Gastrocnemius medialis (tissue), 4 donors: ENCODE measurements at regions not wholly inside any gene's neighbourhood (a gene's known extent, or its start where the extent isn't known, plus 50 kb on each side); places are given as distances from the start of the nearest gene placed in this dataset.

Source experiments
- ATAC-seq, 2 donors: fragments of 150-250 bp; one replicate each; pipeline ENCODE4 v1.9.1; 2016
- DNase-seq, 2 donors: peaks; one replicate each; pipeline ENCODE4 v3.0.0-alpha.2; 2019
- H3K27ac ChIP-seq, 4 donors: fragments of 200-600 bp; sonication (generic); 1 replicate in 1 of 4; 2 replicates in 3 of 4; pipeline ENCODE4 v1.5.1; 2016 to 2018; ENCODE audit warnings: mild to moderate bottlenecking in 2 of 4, moderate library complexity in 1 of 4
- H3K27me3 ChIP-seq, 3 donors: fragments of 200-600 bp; sonication (generic) in 2 of 3; 1 replicate in 1 of 3; 2 replicates in 2 of 3; pipeline versions ENCODE4 v1.5.1 to v1.6.0; 2016 to 2019; ENCODE audit warnings: mild to moderate bottlenecking in 1 of 3, moderate library complexity in 1 of 3
- H3K36me3 ChIP-seq, 2 donors: fragments of 200-600 bp; sonication (generic) in 1 of 2; one replicate each; pipeline ENCODE4 v1.5.1; 2017 to 2018
- H3K4me1 ChIP-seq, 2 donors: fragments of 200-600 bp; sonication (generic) in 1 of 2; one replicate each; pipeline ENCODE4 v1.5.1; 2016 to 2017; ENCODE audit warnings: mild to moderate bottlenecking in 2 of 2
- H3K4me3 ChIP-seq, 4 donors: fragments of 200-600 bp; sonication (generic) in 3 of 4; 1 replicate in 1 of 4; 2 replicates in 3 of 4; pipeline ENCODE4 v1.5.1; 2016 to 2019; ENCODE audit warnings: mild to moderate bottlenecking in 2 of 4
- H3K9me3 ChIP-seq, 3 donors: fragments of 200-600 bp; sonication (generic) in 2 of 3; 1 replicate in 1 of 3; 2 replicates in 2 of 3; pipeline ENCODE4 v1.5.1; 2016 to 2019
- CTCF ChIP-seq, 5 experiments: fragments of 450-650 bp in 3 of 5; fragments of 200-600 bp in 2 of 5; sonication (generic) in 2 of 5; IDR thresholded peaks in 4 of 5; conservative IDR thresholded peaks in 1 of 5; 1 replicate in 4 of 5; 2 replicates in 1 of 5; pipeline ENCODE4 v1.5.1; 2016 to 2019; ENCODE audit warnings: antibody characterized with exemption in 5 of 5, mild to moderate bottlenecking in 3 of 5, moderate library complexity in 3 of 5
- POLR2A ChIP-seq, 2 donors: fragments of 450-650 bp; IDR thresholded peaks; one replicate each; pipeline ENCODE4 v1.6.1; 2017; ENCODE audit warnings: antibody characterized with exemption in 2 of 2, mild to moderate bottlenecking in 2 of 2, moderate library complexity in 2 of 2
- in situ Hi-C, 4 donors: fragments of 200-750 bp; cut with MboI; loops; one replicate each; pipeline versions ENCODE4 v1.15.0 to v1.8.0; 2017; ENCODE audit warnings: low sequenced_read_pairs in 4 of 4
- intact Hi-C: fragments of 100-400 bp; cut with DNase I; formaldehyde crosslinking; loops from one replicate; pipeline ENCODE4 v1.15.1; 2023; ENCODE audit warnings: low total_unique reads

DNA sequence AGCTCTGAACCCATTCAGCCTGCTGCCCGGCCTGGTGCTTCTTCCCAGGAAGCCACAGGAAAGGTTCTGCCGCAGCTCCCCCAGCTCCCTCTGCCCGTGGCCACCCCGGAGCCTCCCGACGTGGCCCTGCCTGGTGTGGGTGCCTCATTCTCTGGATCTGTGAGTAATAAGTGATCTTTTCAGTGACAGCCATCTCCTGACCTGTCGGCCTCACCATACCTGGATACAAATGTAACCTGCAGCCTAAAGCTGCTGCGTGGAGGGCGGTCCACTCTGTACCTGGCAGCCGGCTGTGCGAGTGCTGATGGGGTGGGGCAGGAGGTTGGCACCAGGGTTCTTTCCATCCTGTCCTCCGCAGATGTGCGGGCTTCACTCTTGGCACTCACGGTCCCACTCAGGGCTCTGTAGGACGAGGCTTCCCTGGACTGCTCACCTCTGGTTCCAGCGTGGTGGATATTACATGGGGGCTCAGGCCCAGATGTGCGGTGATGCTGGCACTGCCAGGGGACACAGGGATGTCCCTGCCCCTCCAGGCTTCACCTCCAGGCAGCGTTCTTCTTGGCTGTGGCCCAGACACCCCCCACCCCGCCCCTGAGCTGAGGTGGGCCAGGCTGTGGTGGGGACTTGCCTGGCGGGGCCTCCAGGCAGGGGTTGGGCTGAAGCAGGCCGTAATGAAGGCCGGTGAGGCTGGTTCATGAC lies 748.5 kb downstream of the BRD1 start:
- Histone ChIP-seq H3K27me3 (no peaks in the 10 kb centered on the region), H3K4me1 (no peaks in the 10 kb centered on the region), H3K9me3 (no peaks in the 10 kb centered on the region), H3K27ac (no peak overlapping the region), H3K4me3 (no peak overlapping the region), H3K36me3 (no peaks in the 10 kb centered on the region)
- in situ Hi-C loops (no loop called here), intact Hi-C loops (no loop called here)
- no peak for TF ChIP-seq POLR2A (IDR thresholded peaks at IDR 0.05)
- TF ChIP-seq CTCF (IDR thresholded peaks at IDR 0.05 in 4 of 5, conservative IDR thresholded peaks at IDR 0.05 in 1 of 5) = no peak
- DNase-seq (no peak), ATAC-seq (no peak)

GRCh38 chr22:49078076-49078710 lies 749.5 kb downstream of the BRD1 start:
- in situ Hi-C loops = no loop called here
- intact Hi-C loops = no loop called here
- DNase-seq (no peak), ATAC-seq (no peak)
- no peak for TF ChIP-seq CTCF (IDR thresholded peaks at IDR 0.05 in 4 of 5, conservative IDR thresholded peaks at IDR 0.05 in 1 of 5)
- Histone ChIP-seq H3K9me3 (no peaks in the 10 kb centered on the region), H3K4me1 (no peaks in the 10 kb centered on the region), H3K36me3 (no peaks in the 10 kb centered on the region), H3K27ac (no peak overlapping the region), H3K4me3 (no peak overlapping the region), H3K27me3 (no peaks in the 10 kb centered on the region)

GRCh38 chr22:49077586-49077985 lies 750.1 kb downstream of the BRD1 start:
- Histone ChIP-seq H3K27ac (no peak overlapping the region), H3K4me3 (no peak overlapping the region), H3K27me3 (no peaks in the 10 kb centered on the region), H3K36me3 (no peaks in the 10 kb centered on the region), H3K4me1 (no peaks in the 10 kb centered on the region), H3K9me3 (no peaks in the 10 kb centered on the region)
- in situ Hi-C loops = no loop called here
- DNase-seq (no peak), ATAC-seq (no peak)
- no peak for TF ChIP-seq CTCF (IDR thresholded peaks at IDR 0.05 in 4 of 5, conservative IDR thresholded peaks at IDR 0.05 in 1 of 5)
- TF ChIP-seq POLR2A (IDR thresholded peaks at IDR 0.05) = no peak
- intact Hi-C loops = no loop called here

DNA sequence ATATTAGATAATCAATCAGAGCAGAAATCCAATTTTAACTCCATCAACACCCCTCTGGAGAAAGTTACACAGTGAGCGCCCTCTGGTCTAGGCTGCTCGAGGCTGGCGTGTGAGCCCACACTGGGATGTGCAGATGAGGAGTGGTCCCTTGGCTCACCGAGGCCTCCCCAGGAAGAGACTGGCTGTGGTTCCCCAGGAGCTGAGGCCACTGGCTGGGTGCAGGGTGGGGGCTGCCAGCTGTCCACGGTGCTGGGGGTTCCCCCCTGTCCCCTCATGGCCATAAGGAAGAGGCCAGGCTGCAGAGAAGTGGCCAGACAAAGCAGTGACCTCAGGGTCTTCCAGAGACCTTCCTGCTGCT lies 750.7 kb downstream of the BRD1 start:
- DNase-seq = no peak
- Histone ChIP-seq H3K27me3 (no peaks in the 10 kb centered on the region), H3K9me3 (no peaks in the 10 kb centered on the region), H3K36me3 (no peaks in the 10 kb centered on the region), H3K4me3 (no peak overlapping the region), H3K27ac (no peak overlapping the region), H3K4me1 (no peaks in the 10 kb centered on the region)
- intact Hi-C loops = no loop called here
- in situ Hi-C loops = no loop called here
- TF ChIP-seq POLR2A (IDR thresholded peaks at IDR 0.05) (no peak), CTCF (IDR thresholded peaks at IDR 0.05 in 4 of 5, conservative IDR thresholded peaks at IDR 0.05 in 1 of 5) (no peak)
- ATAC-seq = no peak
